PC-9 (cell line): ENCODE measurements at regions not wholly inside any gene's neighbourhood (a gene's known extent, or its start where the extent isn't known, plus 50 kb on each side); places are given as distances from the start of the nearest gene placed in this dataset.

ENCODE experiments used
- CTCF ChIP-seq: fragments of 200-600 bp; sonication (generic); conservative IDR thresholded peaks from 2 replicates; pipeline ENCODE4 v1.6.1; 2017; ENCODE audit warnings: mixed run types, antibody characterized with exemption, mild to moderate bottlenecking, moderate library complexity
- EZH2 ChIP-seq: fragments of 200-600 bp; sonication (generic); IDR thresholded peaks from 2 replicates; pipeline ENCODE4 v1.8.0; 2017; ENCODE audit warnings: antibody characterized with exemption, low read depth

- TF ChIP-seq CTCF (no peak), EZH2 (no peak)
Measured at GRCh38 chr12:83386527-83387264, 700.0 kb downstream of the TMTC2 start.
